ENCODE measurements at regions not wholly inside any gene's neighbourhood (a gene's known extent, or its start where the extent isn't known, plus 50 kb on each side); places are given as distances from the start of the nearest gene placed in this dataset.

DNA sequence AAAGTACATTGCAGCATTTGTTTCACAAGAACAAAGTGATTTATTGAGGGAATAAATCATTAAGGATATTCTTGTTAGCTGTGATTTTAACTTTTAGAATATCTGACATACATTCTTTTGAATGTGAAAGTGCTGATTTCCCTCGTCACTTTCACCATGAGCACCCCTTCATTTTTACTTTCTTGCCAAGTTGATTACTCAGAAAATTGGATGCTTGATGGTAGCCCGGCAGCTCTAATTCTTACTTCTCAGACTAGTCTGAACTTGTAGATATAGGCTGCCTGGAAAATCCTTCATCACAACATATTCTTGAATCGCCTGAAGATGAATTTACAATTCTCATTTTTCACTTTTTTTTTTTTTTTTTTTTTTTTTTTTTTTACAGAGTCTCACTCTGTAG, 147.1 kb upstream of the SMLR1 start:
- Histone ChIP-seq H3K27me3 (no peaks in the 10 kb centered on the region), H3K4me1 (peaks cover 9% of the 10 kb centered on the region), H3K27ac (peak overlapping the region; percentile 66 to 76), H3K36me3 (ENCODE audit: low read depth, missing control alignments) (no peaks in the 10 kb centered on the region), H3K9me3 (no peaks in the 10 kb centered on the region), H3K4me3 (no peak overlapping the region)
- intact Hi-C loops (cut with DNase I; ENCODE audit: low total_unique reads) = no loop called here
- DNase-seq = no peak
- TF ChIP-seq POLR2A (IDR thresholded peaks at IDR 0.05) = no peak
- TF ChIP-seq, protein P1, sequence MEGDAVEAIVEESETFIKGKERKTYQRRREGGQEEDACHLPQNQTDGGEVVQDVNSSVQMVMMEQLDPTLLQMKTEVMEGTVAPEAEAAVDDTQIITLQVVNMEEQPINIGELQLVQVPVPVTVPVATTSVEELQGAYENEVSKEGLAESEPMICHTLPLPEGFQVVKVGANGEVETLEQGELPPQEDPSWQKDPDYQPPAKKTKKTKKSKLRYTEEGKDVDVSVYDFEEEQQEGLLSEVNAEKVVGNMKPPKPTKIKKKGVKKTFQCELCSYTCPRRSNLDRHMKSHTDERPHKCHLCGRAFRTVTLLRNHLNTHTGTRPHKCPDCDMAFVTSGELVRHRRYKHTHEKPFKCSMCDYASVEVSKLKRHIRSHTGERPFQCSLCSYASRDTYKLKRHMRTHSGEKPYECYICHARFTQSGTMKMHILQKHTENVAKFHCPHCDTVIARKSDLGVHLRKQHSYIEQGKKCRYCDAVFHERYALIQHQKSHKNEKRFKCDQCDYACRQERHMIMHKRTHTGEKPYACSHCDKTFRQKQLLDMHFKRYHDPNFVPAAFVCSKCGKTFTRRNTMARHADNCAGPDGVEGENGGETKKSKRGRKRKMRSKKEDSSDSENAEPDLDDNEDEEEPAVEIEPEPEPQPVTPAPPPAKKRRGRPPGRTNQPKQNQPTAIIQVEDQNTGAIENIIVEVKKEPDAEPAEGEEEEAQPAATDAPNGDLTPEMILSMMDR (IDR thresholded peaks at IDR 0.05) = no peak
- 47 to 48% methylated on average over 3 of the region's 3 CpGs for WGBS, 2 donors

DNA sequence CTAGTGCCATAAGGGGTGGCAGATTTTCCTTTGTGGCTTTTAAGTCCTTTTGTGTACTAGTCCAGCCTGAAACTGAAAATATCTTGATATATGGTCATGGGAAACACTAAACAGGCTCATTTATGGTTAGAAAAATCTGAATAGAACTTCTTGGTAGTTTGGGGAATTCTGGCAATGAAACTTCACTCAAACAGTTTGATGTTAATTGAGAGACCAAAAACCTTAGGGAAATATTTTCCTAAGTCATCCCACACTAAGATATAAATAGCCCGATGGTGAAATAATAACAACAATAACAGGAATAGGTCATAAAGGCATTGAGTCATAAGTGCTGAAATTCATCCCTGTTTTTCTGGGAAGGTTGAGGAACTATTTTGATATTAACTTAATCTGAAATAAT, 146.2 kb upstream of the SMLR1 start:
- no peaks in the 10 kb centered on the region for H3K36me3 ChIP-seq (ENCODE audit: low read depth, missing control alignments)
- no peak overlapping the region for H3K4me3 ChIP-seq
- no peak for TF ChIP-seq POLR2A (IDR thresholded peaks at IDR 0.05)
- TF ChIP-seq, protein P1 (IDR thresholded peaks at IDR 0.05) = no peak
- intact Hi-C loops (cut with DNase I; ENCODE audit: low total_unique reads) = no loop called here
- DNase-seq = no peak
- peak overlapping the region; percentile 66 to 76 for H3K27ac ChIP-seq
- peaks cover 9% of the 10 kb centered on the region for H3K4me1 ChIP-seq
- H3K27me3 ChIP-seq = no peaks in the 10 kb centered on the region
- H3K9me3 ChIP-seq = no peaks in the 10 kb centered on the region
- WGBS, 2 donors = 44% methylated on average over 1 of the region's 1 CpG

DNA sequence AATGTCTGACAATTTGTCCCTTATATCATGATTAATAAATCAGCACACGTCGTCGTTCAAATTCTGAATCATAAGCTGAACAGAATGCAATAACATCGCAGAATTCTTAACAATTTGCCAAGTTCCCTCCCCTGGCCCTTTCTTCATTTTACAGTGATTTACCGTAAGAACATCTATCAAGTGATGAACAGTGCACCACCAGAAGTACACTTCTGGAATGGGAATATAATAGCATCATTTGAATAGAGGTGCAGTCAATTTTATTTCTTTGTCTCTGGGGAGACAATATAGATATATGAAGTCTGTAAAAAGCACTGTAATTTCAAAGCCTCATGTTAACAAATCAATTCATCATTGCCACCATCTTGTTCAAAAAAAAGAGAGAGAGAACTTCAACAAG, 145.1 kb upstream of the SMLR1 start:
- intact Hi-C loops (cut with DNase I; ENCODE audit: low total_unique reads) = no loop called here
- WGBS, 2 donors = 72 to 81% methylated on average over 5 of the region's 5 CpGs
- H3K27ac ChIP-seq = no peak overlapping the region
- H3K27me3 ChIP-seq = no peaks in the 10 kb centered on the region
- no peaks in the 10 kb centered on the region for H3K36me3 ChIP-seq (ENCODE audit: low read depth, missing control alignments)
- no peak for DNase-seq
- H3K4me3 ChIP-seq = no peak overlapping the region
- no peak for TF ChIP-seq POLR2A (IDR thresholded peaks at IDR 0.05)
- TF ChIP-seq, protein P1 (IDR thresholded peaks at IDR 0.05) = no peak
- H3K9me3 ChIP-seq = no peaks in the 10 kb centered on the region
- peaks cover 9% of the 10 kb centered on the region for H3K4me1 ChIP-seq

DNA sequence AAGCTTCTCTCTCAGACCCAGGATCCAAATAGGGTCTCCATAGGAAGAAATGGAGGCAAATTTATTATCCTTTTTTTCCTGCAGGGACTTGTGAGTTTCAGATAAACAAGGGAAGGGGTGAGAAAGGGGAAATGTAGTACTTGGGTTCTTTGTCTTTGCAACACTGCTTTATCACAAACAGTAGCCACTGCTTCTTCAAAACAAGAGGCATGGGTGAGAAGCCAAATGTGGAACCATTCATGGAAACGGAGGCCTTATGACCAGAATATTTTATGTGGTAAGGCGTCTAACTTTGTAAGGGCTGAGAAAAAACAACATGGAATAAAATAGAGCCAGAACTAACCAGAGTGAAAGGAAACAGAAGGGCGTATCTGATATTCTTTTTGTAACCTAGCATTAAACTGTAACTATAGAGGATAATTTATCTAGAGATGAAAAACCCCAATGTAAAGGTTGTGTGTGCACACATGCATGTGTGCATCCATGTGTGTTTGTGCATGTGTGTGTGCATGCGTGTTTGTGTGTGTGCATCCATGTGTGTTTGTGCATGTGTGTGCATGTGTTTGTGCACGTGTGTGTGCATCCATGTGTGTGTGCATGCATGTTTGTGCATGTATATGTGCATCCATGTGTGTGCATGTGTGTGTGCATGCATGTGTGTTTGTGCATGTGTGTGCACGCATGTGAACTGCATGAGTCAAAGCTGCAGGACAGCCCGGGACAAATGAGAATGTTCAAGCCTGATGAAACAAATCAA, 143.3 kb upstream of the SMLR1 start:
- Histone ChIP-seq H3K9me3 (no peaks in the 10 kb centered on the region), H3K4me1 (peaks cover 9% of the 10 kb centered on the region), H3K36me3 (ENCODE audit: low read depth, missing control alignments) (no peaks in the 10 kb centered on the region), H3K4me3 (no peak overlapping the region), H3K27me3 (no peaks in the 10 kb centered on the region), H3K27ac (no peak overlapping the region)
- intact Hi-C loops (cut with DNase I; ENCODE audit: low total_unique reads) = no loop called here
- no peak for DNase-seq
- 68 to 72% methylated on average over 7 of the region's 7 CpGs for WGBS, 2 donors
- no peak for TF ChIP-seq POLR2A (IDR thresholded peaks at IDR 0.05)
- TF ChIP-seq, protein P1 (IDR thresholded peaks at IDR 0.05) = no peak

DNA sequence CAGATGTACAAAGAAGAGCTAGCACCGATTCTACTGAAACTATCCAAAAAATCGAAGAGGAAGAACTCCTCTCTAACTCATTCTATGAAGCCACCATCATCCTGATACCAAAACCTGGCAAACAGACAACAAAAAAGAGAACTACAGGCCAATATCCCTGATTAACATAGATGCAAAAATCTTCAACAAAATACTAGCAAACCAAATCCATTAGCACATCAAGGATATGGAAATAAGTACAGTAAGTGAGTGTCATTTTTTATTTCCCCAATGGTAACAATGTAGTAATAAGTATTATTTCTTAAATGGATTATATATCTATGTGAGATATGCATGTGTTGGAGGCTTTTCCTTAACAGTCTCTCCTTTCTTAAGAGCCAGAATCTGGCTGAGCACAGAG, 134.5 kb upstream of the SMLR1 start:
- intact Hi-C loops (cut with DNase I; ENCODE audit: low total_unique reads) = no loop called here
- no peaks in the 10 kb centered on the region for H3K27me3 ChIP-seq
- 72 to 80% methylated on average over 2 of the region's 2 CpGs for WGBS, 2 donors
- no peak for DNase-seq
- H3K27ac ChIP-seq = no peak overlapping the region
- H3K4me3 ChIP-seq = no peak overlapping the region
- no peak for TF ChIP-seq POLR2A (IDR thresholded peaks at IDR 0.05)
- H3K4me1 ChIP-seq = no peaks in the 10 kb centered on the region
- H3K36me3 ChIP-seq (ENCODE audit: low read depth, missing control alignments) = no peaks in the 10 kb centered on the region
- no peaks in the 10 kb centered on the region for H3K9me3 ChIP-seq
